B cell (primary cell): ENCODE measurements at regions not wholly inside any gene's neighbourhood (a gene's known extent, or its start where the extent isn't known, plus 50 kb on each side); places are given as distances from the start of the nearest gene placed in this dataset.

ENCODE experiments used
- ATAC-seq: fragments of 200-7000 bp; cut with Tn5 transposase; one replicate; pipeline ENCODE4 v1.10.0; 2021; ENCODE audit warnings: low read depth, mild to moderate bottlenecking, moderate number of reproducible peaks, moderate library complexity
- CTCF ChIA-PET: fragments of 350-600 bp; sonication (Branson Sonifier 250); formaldehyde crosslinking; loops from one replicate; lab custom pipeline; 2021; ENCODE audit warnings: antibody characterized with exemption, inconsistent platforms; lab: Charles Lee
- POLR2A ChIA-PET: fragments of 350-600 bp; sonication (Branson Sonifier 250); formaldehyde crosslinking; loops from one replicate; lab custom pipeline; 2021; ENCODE audit warnings: antibody characterized with exemption; lab: Charles Lee
- DNase-seq: peaks from one replicate; pipeline ENCODE4 v3.0.0; 2013
- H2AFZ ChIP-seq: 2 replicates; pipeline ENCODE4 v1.6.1; 2012; ENCODE audit warnings: mild to moderate bottlenecking, low read depth, low read length; ENCODE audit not compliant: insufficient read depth, poor library complexity, severe bottlenecking
- H3K27ac ChIP-seq, 2 donors: 1 replicate in 1 of 2; 2 replicates in 1 of 2; pipeline ENCODE4 v1.5.1; 2012 to 2013; ENCODE audit warnings: low read length in 2 of 2, mild to moderate bottlenecking in 2 of 2, moderate library complexity in 1 of 2
- H3K27me3 ChIP-seq, 4 experiments: fragments of 200-600 bp in 1 of 4; sonication (generic) in 1 of 4; replicated peaks in 1 of 4; 1 replicate in 2 of 4; 2 replicates in 2 of 4; pipeline versions ENCODE4 v1.6.1 to v1.7.0; 2013 to 2016; ENCODE audit warnings: low read length in 3 of 4, mild to moderate bottlenecking in 2 of 4, mixed read lengths in 1 of 4, moderate library complexity in 1 of 4; ENCODE audit not compliant: insufficient read depth in 4 of 4, control insufficient read depth in 3 of 4; ENCODE audit errors: control extremely low read depth in 1 of 4
- H3K36me3 ChIP-seq, 2 experiments: replicated peaks in 1 of 2; 1 replicate in 1 of 2; 2 replicates in 1 of 2; pipeline versions ENCODE4 v1.6.1 to v1.7.1; 2013; ENCODE audit warnings: low read length in 1 of 2; ENCODE audit not compliant: insufficient read depth in 2 of 2, control insufficient read depth in 1 of 2; ENCODE audit errors: control extremely low read depth in 1 of 2, extremely low read depth in 1 of 2
- H3K4me1 ChIP-seq, 2 donors: fragments of 200-600 bp in 1 of 2; sonication (generic) in 1 of 2; 1 replicate in 1 of 2; 2 replicates in 1 of 2; pipeline versions ENCODE4 v1.5.1 to v1.6.1; 2013 to 2017; ENCODE audit warnings: low read length in 2 of 2; ENCODE audit not compliant: control insufficient read depth in 2 of 2, insufficient read depth in 2 of 2
- H3K4me2 ChIP-seq: replicated peaks from 2 replicates; pipeline ENCODE3; 2012; ENCODE audit warnings: mild to moderate bottlenecking, low read depth, low read length; ENCODE audit not compliant: poor library complexity, severe bottlenecking
- H3K4me3 ChIP-seq, 5 experiments: fragments of 200-600 bp in 1 of 5; sonication (generic) in 1 of 5; 1 replicate in 3 of 5; 2 replicates in 2 of 5; pipeline versions ENCODE4 v1.5.1 to v1.7.0; 2011 to 2016; ENCODE audit warnings: low read length in 4 of 5, mild to moderate bottlenecking in 4 of 5, low read depth in 2 of 5, control low read depth in 1 of 5, moderate library complexity in 1 of 5; ENCODE audit not compliant: insufficient read depth in 1 of 5; ENCODE audit errors: control extremely low read depth in 1 of 5, extremely low read depth in 1 of 5
- H3K79me2 ChIP-seq: fragments of 200-600 bp; sonication (generic); one replicate; pipeline ENCODE4 v1.6.0; 2016; ENCODE audit warnings: low read length; ENCODE audit not compliant: control insufficient read depth, insufficient read depth
- H3K9ac ChIP-seq: fragments of 200-600 bp; sonication (generic); 2 replicates; pipeline ENCODE4 v1.6.1; 2017; ENCODE audit warnings: mild to moderate bottlenecking, low read length, moderate library complexity
- H3K9me3 ChIP-seq, 3 donors: one replicate each; pipeline versions ENCODE4 v1.6.1 to v1.7.1; 2013; ENCODE audit warnings: low read length in 2 of 3; ENCODE audit not compliant: control insufficient read depth in 2 of 3, insufficient read depth in 1 of 3; ENCODE audit errors: control extremely low read depth in 1 of 3
- H4K20me1 ChIP-seq: 2 replicates; pipeline ENCODE4 v1.6.0; 2012; ENCODE audit warnings: mild to moderate bottlenecking, low read length; ENCODE audit not compliant: insufficient read depth, control insufficient read depth, poor library complexity, severe bottlenecking
- H3K27ac Mint-ChIP-seq: one replicate; pipeline ENCODE4 v1.8.0; 2021; ENCODE audit warnings: mixed read lengths
- H3K27me3 Mint-ChIP-seq: one replicate; pipeline ENCODE4 v1.8.0; 2021; ENCODE audit warnings: mixed read lengths
- H3K4me1 Mint-ChIP-seq: one replicate; pipeline ENCODE4 v1.8.0; 2021; ENCODE audit warnings: mixed read lengths
- H3K4me3 Mint-ChIP-seq: one replicate; pipeline ENCODE4 v1.8.0; 2021; ENCODE audit warnings: mixed read lengths
- H3K9me3 Mint-ChIP-seq: one replicate; pipeline ENCODE4 v1.8.0; 2022; ENCODE audit warnings: mixed read lengths; ENCODE audit not compliant: insufficient read depth
- CTCF ChIP-seq: fragments of 200-600 bp; IDR thresholded peaks from one replicate; pipeline ENCODE4 v1.8.0; 2022; ENCODE audit warnings: antibody characterized with exemption, mild to moderate bottlenecking
- EZH2 ChIP-seq: IDR thresholded peaks from 2 replicates; pipeline ENCODE4 v1.6.1; 2012; ENCODE audit warnings: borderline replicate concordance, low read depth, mild to moderate bottlenecking, moderate library complexity, low read length; ENCODE audit not compliant: insufficient read depth, poor library complexity, severe bottlenecking
- WGBS: methylation state at CpG from one replicate; pipeline ENCODE4 v1.1.5; 2013; ENCODE audit warnings: missing lambda C conversion rate; ENCODE audit not compliant: insufficient coverage; 5-methylcytosine and 5-hydroxymethylcytosine counted together
- intact Hi-C: fragments of 100-400 bp; cut with micrococcal nuclease; formaldehyde crosslinking; loops from one replicate; pipeline ENCODE4 v1.10.0; 2022

GRCh38 chr18:22572341-22572740, 154.6 kb upstream of the CTAGE1 start:
- no peak overlapping the region for H3K27ac ChIP-seq
- no peak overlapping the region for H3K4me3 ChIP-seq
- ATAC-seq (no peak), DNase-seq (no peak)
- ChIA-PET POLR2A (no interaction called here), CTCF (interaction anchor here (0.8 kb wide), 1 partner anchor 17 kb away, joined by 4 read pairs; no protein-coding TSS in a partner anchor)
- H3K4me2 ChIP-seq, result no peak overlapping the region
- H3K9me3 ChIP-seq, result no peaks in the 10 kb centered on the region
- no peak overlapping the region for H3K9ac ChIP-seq
- H3K4me1 Mint-ChIP-seq, result no peaks in the 10 kb centered on the region
- H4K20me1 ChIP-seq, result no peaks in the 10 kb centered on the region
- no peaks in the 10 kb centered on the region for H3K27me3 ChIP-seq
- H3K79me2 ChIP-seq, result no peaks in the 10 kb centered on the region
- no peaks in the 10 kb centered on the region for H3K36me3 ChIP-seq
- intact Hi-C loops, result no loop called here
- no peaks in the 10 kb centered on the region for H3K4me1 ChIP-seq
- H3K9me3 Mint-ChIP-seq, result no peaks in the 10 kb centered on the region
- H3K27me3 Mint-ChIP-seq, result no peaks in the 10 kb centered on the region
- WGBS, result no CpG with 5 or more reads among the region's 1 CpG
- H3K27ac Mint-ChIP-seq, result no peak overlapping the region
- H2AFZ ChIP-seq, result no peak overlapping the region
- H3K4me3 Mint-ChIP-seq, result no peak overlapping the region
- TF ChIP-seq CTCF, result no peak

GRCh38 chr18:22579271-22579670, 161.6 kb upstream of the CTAGE1 start:
- ATAC-seq (no peak), DNase-seq (no peak)
- Histone ChIP-seq H3K4me3 (no peak overlapping the region), H3K27ac (no peak overlapping the region), H3K9me3 (peaks cover 0 to 5% (median 0%) of the 10 kb centered on the region in 3 donors), H3K27me3 (no peaks in the 10 kb centered on the region), H3K4me2 (no peak overlapping the region), H3K4me1 (no peaks in the 10 kb centered on the region), H4K20me1 (no peaks in the 10 kb centered on the region), H3K36me3 (no peaks in the 10 kb centered on the region), H2AFZ (no peak overlapping the region), H3K79me2 (no peaks in the 10 kb centered on the region), H3K9ac (no peak overlapping the region)
- no peak for TF ChIP-seq EZH2
- TF ChIP-seq CTCF, result no peak
- H3K27me3 Mint-ChIP-seq, result no peaks in the 10 kb centered on the region
- no peak overlapping the region for H3K4me3 Mint-ChIP-seq
- POLR2A ChIA-PET, result no interaction called here
- intact Hi-C loops, result no loop called here
- CTCF ChIA-PET, result no interaction called here
- H3K27ac Mint-ChIP-seq, result no peak overlapping the region
- WGBS, result 80% methylated on average over 3 of the region's 5 CpGs
- H3K4me1 Mint-ChIP-seq, result no peaks in the 10 kb centered on the region
- no peaks in the 10 kb centered on the region for H3K9me3 Mint-ChIP-seq
